D341Med (cell line): ENCODE measurements at regions not wholly inside any gene's neighbourhood (a gene's known extent, or its start where the extent isn't known, plus 50 kb on each side); places are given as distances from the start of the nearest gene placed in this dataset.
A peak's percentile ranks its signal among the peaks of the same experiment; 100 is the strongest.
"Not testable (repeated sequence)": the region's sequence is repeated elsewhere in the genome, so short reads cannot be mapped to it uniquely, and the experiment has no call there.

Source experiments
- DNase-seq: peaks from one replicate; pipeline ENCODE4 v3.0.0; 2012; ENCODE audit warnings: low spot score

DNA sequence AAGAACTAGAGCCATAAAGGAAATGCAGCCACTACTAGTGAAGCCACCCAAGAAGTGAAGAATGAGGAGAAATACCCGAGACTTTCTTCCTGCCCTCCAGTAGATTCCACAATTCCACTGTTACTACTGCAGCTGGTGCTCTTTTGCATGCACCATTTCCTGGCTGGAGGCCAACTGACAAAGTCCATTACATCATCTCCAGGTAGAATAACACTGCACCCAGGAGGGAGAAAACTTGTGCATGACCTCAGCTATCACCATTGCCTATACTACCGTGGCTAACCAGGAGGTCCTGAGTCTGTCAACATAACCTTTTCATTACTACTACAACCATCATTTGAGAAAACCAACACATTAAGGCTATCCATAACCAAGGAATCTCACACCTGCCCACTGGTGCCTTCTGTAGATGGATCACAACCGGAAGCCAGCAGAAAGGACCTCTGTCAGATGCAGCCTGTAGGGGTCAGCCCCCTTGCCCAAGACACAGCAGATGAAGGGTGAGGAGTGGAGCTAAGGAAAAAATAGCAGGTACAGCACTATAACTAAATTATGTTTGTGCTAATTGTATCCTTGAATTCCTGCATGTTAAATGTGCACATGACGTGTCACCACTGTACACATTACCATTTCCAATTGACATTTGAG is 200.8 kb upstream of the C2CD4B start:
- DNase-seq, result no peak

DNA sequence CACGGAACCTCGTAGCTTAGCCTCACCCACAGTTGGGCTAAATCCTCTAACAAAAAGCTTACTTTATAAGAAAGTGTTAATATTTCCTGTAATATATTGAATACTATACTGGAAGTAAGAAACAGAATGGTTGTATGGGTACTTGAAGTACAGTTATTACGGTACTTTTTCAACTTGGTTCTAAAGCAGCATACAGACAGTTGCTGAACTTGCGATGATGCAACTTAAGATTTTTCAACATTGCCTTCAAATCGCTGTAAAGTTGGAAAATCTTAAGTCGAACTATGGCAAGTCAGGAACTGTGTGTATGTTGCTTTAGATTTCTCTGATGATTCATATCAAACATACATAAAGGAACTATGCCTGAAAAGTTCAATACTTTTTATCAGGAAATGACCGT is 204.4 kb upstream of the C2CD4B start:
- no peak for DNase-seq

DNA sequence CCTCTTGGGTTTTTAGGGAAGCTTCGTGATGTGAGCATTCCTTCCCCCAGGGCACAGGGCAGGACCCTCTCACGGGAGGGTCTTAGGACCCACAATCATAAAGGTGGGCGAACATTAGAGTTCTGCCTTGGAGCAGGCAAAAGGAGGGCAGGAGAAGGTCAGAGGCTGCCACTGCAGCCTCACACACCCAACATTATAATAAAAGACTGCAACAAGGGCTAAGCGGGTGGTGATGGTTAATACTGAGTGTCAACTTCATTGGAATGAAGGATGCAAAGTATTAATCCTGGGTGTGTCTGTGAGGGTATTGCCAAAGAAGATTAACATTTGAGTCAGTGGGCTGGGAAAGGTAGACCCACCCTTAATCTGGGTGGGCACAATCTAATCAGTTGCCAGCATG is 206.6 kb upstream of the C2CD4B start:
- DNase-seq, result not testable (repeated sequence)

DNA sequence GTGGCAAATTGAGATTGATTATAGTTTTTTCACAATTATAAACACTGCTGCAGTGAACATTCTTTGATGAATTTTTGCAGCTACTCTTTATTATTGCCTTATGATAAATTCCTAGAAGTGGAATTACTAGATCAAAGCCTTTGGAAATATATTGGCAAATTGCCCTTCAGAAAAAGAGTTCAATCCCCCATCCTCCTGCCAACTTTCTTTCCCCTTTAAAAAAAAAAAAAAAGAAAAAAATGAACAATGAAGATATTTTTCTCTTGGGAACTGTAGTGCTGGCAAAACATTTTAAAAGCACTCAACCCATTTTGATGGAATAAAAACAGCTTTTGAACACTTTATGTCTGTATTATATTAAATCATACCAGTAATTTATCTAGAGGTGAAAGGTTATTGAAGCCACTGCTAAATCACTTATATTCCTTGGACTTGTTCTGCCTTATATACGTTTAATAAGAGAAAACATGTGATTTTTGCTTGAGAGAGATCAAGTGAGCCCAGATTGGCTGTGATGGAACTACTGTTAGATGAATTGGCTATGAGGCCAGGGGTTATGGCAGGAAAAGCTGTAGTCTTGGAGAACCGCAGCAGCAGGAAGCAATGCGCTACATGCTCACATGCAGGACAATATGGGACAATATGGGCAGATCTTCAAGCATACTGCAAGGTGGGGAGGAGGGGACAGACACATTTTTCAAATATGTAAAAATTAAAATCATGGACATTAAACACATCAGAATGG is 212.8 kb upstream of the C2CD4B start:
- no peak for DNase-seq

DNA sequence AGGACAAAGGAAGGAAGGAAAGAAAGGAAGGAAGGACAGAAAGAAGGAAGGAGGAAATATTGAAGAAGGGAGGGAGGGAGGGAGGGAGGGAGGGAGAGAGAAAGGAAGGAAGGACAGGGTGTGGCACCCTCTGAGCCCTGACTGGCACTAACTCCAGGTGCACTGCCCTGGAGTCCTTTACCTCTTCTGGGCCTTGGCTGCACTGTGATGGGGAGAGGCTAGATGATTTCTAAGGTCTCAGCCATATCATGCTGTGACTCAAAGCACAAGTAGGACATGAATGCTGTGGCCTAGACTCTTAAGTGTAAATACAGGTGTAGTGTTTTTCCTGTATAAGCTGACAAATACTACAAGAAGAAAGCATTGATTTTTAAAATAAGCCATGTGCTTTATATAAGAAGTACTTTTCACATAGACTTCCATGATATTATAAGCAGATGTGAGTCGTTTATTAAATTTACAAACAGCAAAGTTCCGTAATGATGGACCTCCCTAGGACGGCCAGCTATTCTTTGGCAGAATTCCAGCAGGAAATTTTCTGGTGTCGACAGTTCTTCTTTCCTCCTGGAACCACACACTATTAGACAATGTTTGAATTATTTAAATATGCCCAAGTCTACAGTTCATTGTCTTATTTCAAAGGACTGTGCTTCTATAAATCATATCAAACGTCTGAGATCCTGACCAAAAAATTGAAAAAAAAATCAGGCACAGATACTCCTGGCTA is 213.8 kb upstream of the C2CD4B start:
- DNase-seq, result no peak

DNA sequence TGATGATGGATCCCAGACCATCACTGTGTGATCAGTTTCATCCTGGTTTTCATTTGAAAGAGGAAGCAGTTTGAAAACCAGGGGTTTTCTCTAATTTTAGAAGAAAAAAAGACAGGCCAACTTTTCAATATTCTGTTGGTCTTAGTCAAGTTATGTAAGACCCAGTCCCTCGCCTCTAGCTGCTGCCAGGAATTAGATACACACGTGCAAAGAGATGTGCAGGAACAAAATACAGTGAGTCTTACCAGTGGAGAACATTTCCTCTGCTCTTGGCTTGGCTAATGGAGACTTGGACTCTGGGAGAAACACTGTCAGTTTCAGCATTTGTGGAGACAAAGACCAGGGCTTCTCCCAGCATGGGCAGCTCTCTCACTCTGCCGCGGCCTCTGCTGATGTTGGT is 214.9 kb upstream of the C2CD4B start:
- no peak for DNase-seq

DNA sequence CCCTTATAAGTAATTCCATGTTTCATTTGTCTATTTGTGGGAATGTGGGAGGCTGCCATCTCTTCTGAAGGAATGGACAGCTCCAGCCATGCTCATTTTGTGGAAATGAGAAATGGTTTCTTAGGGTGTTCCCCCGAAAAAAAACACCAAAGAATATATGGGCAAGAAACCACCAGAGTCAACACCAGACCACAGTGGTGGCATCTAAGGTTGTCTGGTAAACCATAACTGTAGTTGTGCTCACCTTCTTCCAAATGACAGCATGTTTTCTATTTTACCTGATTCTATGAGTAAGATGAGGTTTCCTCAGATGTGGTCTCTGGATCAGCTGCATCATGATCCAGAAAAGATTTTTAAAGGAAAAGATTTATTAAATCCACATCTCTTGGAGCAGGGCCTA is 217.0 kb upstream of the C2CD4B start:
- DNase-seq, result no peak

DNA sequence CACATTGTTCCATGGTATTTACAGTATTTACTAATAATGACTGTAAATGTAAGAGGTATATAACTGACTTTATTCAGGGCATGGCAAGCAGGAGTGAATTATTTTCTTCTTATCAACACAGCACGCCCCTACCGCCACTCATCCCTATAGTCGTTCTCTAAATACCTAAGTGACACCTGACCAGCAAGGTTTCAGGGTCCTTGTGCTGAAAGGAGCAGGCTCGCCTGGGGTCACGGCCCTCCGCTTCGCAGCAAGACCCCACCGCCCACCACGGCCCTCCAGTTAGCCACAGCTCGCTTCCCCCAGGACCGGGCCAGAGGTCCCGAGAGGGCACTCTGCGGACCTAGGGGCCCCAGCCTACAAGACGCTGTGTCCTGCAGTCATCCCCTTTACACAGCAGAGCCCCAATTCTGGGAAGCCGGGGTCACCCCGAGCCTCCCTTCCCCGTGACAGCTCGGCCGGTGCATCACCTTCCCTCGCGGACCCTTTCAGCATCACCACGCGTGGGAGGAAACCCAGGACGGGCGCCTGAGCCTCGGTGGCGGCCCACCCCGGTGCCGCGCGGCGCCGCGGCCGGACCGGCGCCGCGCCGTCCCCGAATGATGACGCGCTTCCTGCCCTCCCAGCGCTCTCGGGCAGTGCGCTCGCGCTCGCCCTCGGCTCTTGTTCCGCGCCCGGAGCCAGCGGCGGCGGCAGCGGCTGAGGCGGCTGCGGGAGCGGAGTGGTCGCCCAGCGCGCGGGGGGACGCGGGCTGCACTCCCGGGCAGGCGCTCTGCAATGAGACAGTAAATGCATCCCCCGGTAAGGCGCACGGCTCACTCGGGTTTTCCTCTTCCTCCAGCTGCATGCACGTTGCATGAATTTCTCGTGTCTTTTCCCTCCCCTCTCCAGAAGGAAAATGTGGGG is 225.1 kb upstream of the C2CD4B start, which contains the start of gene TLN2:
Gene TLN2, plus strand, starts transcription at position 666 of the 906 bp plus-strand sequence.
- peak; percentile 95 for DNase-seq

DNA sequence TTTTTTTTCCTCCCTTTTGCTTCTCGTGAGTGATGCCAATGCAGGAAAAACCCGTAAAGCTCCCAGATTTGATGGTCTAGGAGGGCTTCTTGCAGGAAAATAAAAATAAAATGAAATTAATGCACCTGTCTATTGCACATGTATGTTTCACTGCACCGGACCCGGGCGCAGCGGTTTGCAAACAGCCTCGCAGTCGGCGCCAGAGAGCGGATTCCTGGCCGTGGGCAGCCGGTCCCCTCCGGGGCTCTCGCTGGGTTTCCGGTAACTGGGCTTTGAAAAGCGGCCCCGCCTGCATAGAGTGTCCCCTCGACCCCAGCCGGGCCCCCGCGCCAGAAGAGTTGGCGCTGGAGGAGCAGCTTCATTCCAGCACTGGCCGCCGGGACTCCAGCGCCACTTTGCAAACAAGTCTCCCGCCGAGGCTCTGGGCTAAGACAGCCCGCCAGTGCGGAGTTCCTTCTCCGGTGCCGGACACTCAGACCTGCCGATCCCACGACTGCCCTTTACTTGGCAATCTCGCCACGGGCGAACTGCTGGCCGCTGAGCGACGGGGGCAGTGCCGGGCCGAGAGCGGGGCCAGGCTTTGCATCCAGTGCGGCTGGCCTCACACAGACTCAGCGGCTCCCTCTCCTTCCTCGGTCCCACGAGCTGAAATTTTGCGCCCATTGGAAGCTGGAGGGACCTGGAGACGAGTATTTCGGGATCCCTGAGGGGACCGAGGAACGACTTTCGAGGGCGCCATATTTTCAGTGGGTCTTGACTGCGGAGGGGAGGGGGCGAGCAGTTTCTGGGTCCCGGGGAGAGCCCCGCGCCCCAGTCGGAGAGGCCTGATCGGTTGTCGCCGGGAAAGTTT is 225.9 kb upstream of the C2CD4B start:
- peak; percentile 70 for DNase-seq

DNA sequence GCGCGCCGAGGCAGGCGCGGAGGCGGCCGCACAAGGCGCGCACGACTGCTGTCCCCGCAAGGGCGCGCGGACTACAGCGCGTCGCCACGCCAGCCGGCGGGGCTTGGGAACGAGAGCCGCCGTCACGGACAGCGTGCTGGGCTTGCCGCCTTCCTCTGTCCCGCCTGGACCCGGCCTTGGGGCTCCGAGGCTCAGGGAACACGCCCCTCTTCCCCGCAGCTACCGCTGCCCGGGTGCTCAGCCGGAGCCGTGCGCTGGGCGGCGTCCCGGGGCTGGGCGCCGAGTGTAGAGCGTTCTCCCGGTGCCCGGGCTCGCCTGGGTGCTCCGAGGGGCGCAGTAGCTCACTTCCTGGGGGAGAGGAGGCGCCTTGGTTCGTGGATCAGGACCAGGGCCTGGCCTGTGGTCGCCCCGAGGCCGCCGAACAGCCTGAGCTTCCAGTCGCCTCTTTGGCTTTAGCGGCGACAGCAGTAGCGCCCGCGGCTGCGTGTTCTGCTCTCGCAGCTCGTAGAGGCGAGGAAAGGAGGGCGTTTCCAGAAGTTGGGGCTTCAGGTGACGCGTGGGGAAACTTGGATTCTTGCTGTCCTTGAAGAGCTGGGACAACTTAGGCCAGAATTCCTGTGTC is 226.7 kb upstream of the C2CD4B start:
- DNase-seq, result peak; percentile 83

DNA sequence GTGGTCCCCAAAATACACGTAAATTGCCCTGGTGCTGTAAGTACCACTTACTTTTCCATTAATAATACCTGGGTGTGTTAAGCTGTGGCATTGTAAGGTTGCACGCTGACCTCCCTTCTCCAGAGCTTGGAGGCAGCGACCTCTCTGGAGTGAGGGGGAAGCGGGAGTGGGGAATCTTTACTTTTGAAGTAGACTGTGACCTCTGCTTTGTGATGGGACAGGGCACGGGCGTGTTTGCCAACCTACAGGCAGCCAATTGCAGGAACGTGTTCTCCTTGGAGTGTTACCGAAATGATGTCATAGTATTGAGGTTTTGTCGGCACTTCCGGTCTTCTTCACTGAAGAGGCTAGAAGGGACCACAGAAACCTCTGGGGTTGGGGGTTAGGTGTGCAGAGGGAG is 227.3 kb upstream of the C2CD4B start:
- no peak for DNase-seq

DNA sequence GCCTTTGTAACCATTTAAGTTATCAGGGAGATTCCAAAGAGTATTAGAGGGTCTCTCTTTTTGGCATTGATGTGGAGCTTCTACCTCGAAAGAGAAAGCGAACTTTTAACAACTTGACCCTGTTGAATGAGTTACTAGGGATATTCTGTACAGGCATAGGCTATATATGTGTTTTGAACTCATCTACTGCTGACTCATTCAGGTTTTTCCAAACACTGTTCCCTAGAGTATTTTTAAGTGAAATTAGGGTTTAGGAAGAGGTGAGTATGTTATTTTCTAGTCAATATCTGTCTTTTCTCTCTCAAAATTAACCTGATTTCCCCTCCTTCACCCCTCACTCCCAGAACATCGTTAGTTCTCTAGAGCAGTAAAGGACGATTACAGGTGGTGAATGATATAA is 228.1 kb upstream of the C2CD4B start:
- no peak for DNase-seq

DNA sequence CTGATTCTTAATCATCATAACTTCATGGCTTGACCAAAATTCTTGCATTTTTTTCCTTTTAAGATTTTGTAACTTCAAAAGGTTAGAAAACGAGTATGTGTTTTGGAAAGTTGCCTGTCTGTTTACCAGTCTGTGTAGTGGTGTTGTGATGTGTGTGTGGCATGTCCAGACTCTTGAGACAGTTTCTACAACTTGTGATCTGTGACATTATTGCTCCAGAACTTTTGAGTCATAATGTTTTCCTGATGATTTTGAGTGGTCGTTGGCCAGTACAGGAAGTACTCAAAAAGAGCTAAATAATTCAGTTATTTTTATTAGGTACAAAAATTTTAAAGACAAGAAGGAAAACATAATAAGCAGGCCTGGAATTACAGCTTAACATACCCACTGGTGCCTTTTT is 229.0 kb upstream of the C2CD4B start:
- DNase-seq, result no peak

DNA sequence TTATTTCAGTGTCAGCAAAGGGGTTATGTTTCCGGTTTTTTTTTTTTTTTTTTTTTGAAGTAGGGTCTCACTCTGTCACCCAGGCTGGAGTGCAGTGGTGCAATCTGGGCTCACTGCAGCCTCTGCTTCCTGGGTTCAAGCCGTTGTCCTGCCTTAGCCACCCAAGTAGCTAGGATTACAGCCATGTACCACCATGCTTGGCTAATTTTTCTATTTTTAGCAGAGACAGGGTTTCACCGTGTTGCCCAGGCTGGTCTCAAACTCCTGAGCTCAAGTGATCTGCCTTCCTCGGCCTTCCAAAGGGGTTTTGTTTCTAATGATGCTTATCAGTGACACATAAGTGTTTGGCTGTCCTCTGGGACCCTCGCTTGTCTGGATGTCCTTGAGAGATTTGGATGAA is 235.7 kb upstream of the C2CD4B start:
- no peak for DNase-seq

DNA sequence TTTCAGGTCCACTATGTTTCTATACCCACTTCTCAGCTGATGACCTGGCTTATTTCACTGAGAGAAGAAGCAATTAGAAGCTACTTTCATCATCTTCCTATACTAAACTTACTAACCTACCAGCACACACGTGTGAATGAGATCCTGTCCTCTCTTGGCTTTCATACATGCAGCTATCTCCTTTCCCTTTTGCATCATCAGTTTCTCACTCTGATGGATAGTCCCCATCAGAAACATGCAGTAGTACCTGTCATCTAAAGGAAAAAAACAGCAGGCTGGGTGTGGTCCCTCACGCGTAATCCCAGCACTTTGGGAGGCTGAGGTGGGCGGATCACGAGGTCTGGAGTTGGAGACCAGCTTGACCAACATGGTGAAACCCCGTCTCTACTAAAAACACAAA is 237.6 kb upstream of the C2CD4B start:
- DNase-seq, result no peak

DNA sequence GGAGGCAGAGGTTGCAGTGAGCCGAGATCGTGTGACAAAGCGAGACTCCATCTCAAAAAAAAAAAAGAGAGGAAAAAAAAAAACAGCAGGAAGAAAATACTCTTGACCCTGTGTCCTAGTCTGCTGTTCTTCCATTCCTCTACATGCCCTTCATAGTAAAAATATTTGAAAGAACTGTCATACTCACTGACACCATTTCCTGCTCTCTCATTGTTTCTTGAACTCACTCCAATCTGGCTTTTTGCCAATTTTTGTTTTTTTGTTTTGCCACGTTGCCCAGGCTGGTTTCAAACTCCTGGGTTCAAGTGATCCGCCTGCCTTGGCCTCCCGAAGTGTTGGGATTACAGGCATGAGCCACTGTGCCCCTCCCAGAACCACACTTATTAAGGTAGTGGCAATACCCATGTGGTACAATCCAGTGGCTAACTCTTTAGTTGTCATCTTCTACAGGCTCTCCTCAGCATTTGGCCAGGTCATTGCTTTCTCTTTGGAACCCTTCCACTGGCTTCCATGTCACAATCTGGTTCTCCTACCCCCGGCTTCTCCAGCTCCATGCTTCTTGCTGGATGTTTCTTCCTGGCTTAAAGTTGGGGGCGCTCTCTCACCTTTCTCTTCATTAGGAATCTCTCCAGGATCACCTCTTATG is 238.2 kb upstream of the C2CD4B start:
- no peak for DNase-seq

DNA sequence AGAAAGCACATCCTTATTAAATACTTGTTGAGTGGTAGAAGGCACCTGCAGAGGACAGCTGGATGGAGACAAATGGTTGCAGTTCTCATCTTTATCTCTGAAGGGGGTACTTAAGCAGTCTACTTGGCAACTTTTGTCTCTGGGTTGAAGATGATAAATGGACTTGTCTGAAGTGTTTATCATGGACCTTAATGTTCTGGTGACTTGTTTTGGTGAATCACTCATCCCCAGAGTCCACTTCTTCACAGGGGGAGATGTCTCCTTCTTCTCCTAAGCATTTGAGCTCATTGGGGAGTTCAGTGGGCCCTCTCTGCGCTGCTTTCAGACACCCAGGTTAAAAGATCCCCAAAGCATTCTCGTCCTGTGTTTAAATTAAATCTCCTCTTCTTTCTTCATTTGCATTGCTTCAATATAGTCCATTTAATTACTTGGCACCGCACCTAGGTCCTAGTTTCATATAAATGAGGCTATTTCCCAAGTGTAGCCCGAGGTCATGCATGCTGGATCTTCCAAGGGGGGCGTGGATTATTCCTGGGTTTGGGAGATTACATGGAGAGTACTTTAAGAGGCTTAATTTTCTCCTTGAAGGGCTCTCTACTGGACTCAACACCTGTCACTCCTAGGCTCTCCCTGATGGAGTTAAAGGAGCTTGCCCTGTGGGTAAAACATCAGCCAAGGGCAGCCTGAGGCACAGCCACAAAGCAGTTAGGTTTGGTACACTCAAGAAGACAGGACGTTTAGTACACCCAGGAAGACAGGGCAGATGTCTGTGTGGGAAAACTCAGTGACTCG is 239.3 kb upstream of the C2CD4B start:
- DNase-seq, result peak; percentile 80

DNA sequence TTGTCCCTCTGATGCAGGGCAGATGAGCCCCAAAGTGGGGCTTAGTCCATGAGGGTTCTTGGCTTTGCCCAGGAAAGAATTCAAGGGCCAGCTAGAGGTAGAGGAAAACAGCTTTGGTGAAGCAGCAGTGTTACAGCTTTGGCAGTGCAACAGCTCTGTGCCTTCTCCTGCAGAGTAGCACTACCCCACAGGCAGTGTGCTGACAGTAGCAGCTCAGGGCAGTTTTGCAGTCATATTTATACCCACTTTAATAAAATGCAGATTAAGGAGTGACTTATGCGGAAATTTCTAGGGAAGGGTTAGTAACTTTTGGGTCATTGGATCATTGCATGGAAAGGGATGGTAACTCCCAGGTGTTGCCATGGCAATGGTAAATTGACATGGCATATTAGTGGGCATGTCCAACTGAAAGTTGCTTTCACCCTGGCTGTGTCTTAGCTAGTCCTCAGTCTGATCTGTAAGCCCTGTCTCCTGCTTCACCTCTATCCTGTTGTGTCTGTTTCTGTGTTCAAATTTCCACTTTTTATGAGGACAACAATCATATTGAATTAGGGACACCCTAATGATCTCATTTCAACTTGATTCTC is 241.3 kb upstream of the C2CD4B start:
- no peak for DNase-seq

DNA sequence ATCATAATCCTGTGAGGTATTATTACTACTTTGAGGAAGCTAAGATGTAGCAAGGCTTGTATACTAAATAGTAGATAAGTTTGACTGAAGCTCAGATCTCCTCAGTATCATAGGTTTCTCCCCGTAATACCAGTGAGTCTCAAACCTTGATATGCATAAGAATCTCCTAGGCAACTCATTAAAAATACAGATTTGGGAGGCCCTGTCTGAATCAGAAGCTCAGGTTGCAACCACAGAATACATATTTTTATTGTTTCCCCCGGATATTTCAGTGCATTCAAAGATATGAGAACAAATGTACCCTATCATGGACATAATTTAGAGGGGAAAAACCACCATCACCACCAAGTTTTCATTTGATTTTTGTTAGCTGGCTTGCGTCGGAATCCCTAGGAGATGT is 242.1 kb upstream of the C2CD4B start:
- no peak for DNase-seq
